Heart left ventricle (tissue), 13 donors: ENCODE measurements at regions not wholly inside any gene's neighbourhood (a gene's known extent, or its start where the extent isn't known, plus 50 kb on each side); places are given as distances from the start of the nearest gene placed in this dataset.

Experiments used
- POLR2A ChIP-seq, 2 donors: fragments of 450-650 bp; IDR thresholded peaks; one replicate each; pipeline ENCODE4 v1.6.1; 2017; ENCODE audit warnings: antibody characterized with exemption in 2 of 2, mild to moderate bottlenecking in 2 of 2, moderate library complexity in 2 of 2
- TF ChIP-seq, protein P1 (sequence below), 12 donors: fragments of 200-600 bp; sonication (generic) in 4 of 12; IDR thresholded peaks; one replicate each; pipeline versions ENCODE4 v1.5.0 to v1.8.0; 2018 to 2022; ENCODE audit warnings: antibody characterized with exemption in 12 of 12, mild to moderate bottlenecking in 5 of 12
- donor health status: ischemic (EF 13 %, LVEDD 7.1; RV severe dilation, severe dysfunction).
- donor health status: DM: no; HTN: yes; CAD: no.
- donor health status: DM: no; HTN: no; CAD: no.
- donor health status: ischemic (EF 25% LVEDD 6.9; RV normal size, moderate dysfunction).
- donor health status: ischemic (EF 25% LVEDD 5.7; RV mildly dilated, moderate dysfunction).
- donor health status: ischemic (EF 35%, LVEDD 5.7; RV mildly dilated, moderate dysfunction).
- donor health status: nonischemic (EF 11% LVEDD 7.7; RV severe dilation, severe dysfunction).
- donor health status: DM: yes; HTN: yes; CAD: no.
- donor health status: PGD.
- donor health status: ischemic (EF 29% LVEDD 5.4; RV normal size, mild dysfunction).
- donor health status: nonischemic (EF 23%, LVEDD 6.1; RV moderate dilation, normal function).

DNA sequence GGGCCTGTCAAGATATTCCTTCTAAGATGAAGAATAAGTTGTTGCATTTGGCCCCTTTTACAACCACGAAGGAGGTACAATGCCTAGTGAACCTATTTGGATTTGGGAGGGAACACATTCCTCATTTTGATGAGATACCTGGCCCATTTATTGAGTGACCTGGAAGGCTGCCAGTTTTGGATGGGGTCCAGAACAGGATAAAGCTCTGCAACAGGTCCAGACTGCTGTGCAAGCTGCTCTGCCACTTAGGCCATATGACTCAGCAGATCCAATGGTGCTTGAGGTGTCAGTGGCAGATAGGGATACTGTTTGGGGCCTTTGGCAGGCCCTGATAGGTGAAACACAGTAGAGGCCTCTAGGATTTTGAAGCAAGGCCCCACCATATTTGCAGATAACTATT lies 704.6 kb downstream of the CCSER2 start:
- TF ChIP-seq, protein P1, sequence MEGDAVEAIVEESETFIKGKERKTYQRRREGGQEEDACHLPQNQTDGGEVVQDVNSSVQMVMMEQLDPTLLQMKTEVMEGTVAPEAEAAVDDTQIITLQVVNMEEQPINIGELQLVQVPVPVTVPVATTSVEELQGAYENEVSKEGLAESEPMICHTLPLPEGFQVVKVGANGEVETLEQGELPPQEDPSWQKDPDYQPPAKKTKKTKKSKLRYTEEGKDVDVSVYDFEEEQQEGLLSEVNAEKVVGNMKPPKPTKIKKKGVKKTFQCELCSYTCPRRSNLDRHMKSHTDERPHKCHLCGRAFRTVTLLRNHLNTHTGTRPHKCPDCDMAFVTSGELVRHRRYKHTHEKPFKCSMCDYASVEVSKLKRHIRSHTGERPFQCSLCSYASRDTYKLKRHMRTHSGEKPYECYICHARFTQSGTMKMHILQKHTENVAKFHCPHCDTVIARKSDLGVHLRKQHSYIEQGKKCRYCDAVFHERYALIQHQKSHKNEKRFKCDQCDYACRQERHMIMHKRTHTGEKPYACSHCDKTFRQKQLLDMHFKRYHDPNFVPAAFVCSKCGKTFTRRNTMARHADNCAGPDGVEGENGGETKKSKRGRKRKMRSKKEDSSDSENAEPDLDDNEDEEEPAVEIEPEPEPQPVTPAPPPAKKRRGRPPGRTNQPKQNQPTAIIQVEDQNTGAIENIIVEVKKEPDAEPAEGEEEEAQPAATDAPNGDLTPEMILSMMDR (IDR thresholded peaks at IDR 0.05), result no peak
- no peak for TF ChIP-seq POLR2A (IDR thresholded peaks at IDR 0.05)
